Spleen (tissue), 11 donors: ENCODE measurements at regions not wholly inside any gene's neighbourhood (a gene's known extent, or its start where the extent isn't known, plus 50 kb on each side); places are given as distances from the start of the nearest gene placed in this dataset.

Source experiments
- DNase-seq: peaks from one replicate; pipeline ENCODE4 v3.0.0-alpha.2; 2020
- H3K27ac ChIP-seq, 8 donors: fragments of 200-600 bp; sonication (generic) in 7 of 8; 1 replicate in 4 of 8; 2 replicates in 4 of 8; pipeline versions ENCODE4 v1.5.0 to v1.8.0; 2016 to 2021; ENCODE audit warnings: inconsistent platforms in 4 of 8, mild to moderate bottlenecking in 4 of 8, moderate library complexity in 1 of 8
- H3K27me3 ChIP-seq, 7 donors: fragments of 200-600 bp; sonication (generic) in 6 of 7; replicated peaks in 1 of 7; 1 replicate in 4 of 7; 2 replicates in 3 of 7; pipeline versions ENCODE4 v1.5.0 to v1.8.0; 2016 to 2021; ENCODE audit warnings: inconsistent platforms in 3 of 7, mild to moderate bottlenecking in 1 of 7
- H3K36me3 ChIP-seq, 6 donors: fragments of 200-600 bp; sonication (generic) in 5 of 6; 1 replicate in 4 of 6; 2 replicates in 2 of 6; pipeline versions ENCODE4 v1.5.0 to v1.8.0; 2016 to 2021; ENCODE audit warnings: inconsistent platforms in 2 of 6
- H3K4me1 ChIP-seq, 6 donors: fragments of 200-600 bp; sonication (generic) in 5 of 6; 1 replicate in 3 of 6; 2 replicates in 3 of 6; pipeline versions ENCODE4 v1.5.0 to v1.8.0; 2016 to 2021; ENCODE audit warnings: inconsistent platforms in 3 of 6
- H3K4me3 ChIP-seq, 8 donors: fragments of 200-600 bp; sonication (generic) in 7 of 8; 1 replicate in 4 of 8; 2 replicates in 4 of 8; pipeline versions ENCODE4 v1.5.0 to v1.8.0; 2016 to 2021; ENCODE audit warnings: inconsistent platforms in 4 of 8, mild to moderate bottlenecking in 4 of 8, moderate library complexity in 2 of 8
- H3K9me3 ChIP-seq, 8 donors: fragments of 200-600 bp; sonication (generic) in 7 of 8; 1 replicate in 4 of 8; 2 replicates in 4 of 8; pipeline versions ENCODE4 v1.5.0 to v1.8.0; 2016 to 2021; ENCODE audit warnings: inconsistent platforms in 4 of 8
- POLR2A ChIP-seq, 3 donors: fragments of 450-650 bp; IDR thresholded peaks; one replicate each; pipeline ENCODE4 v1.5.1; 2017; ENCODE audit warnings: antibody characterized with exemption in 3 of 3, mild to moderate bottlenecking in 1 of 3
- POLR2AphosphoS5 ChIP-seq, 3 donors: sonication (generic); formaldehyde crosslinking; IDR thresholded peaks; one replicate each; pipeline ENCODE4 v1.5.1; 2017; ENCODE audit warnings: antibody characterized with exemption in 3 of 3
- WGBS, 5 donors: extraction: QIAGEN DNeasy Blood & Tissue Kit in 3 of 5; methylation state at CpG; one replicate each; pipeline versions ENCODE4 v1.1.5 to v1.1.7; 2013 to 2018; 5-methylcytosine and 5-hydroxymethylcytosine counted together
- intact Hi-C: fragments of 100-400 bp; cut with DNase I; formaldehyde crosslinking; loops from one replicate; pipeline ENCODE4 v1.15.0; 2023; ENCODE audit warnings: low total_unique reads
- TF ChIP-seq, protein P1 (sequence below), 11 experiments: fragments of 200-600 bp in 7 of 11; fragments of 450-650 bp in 4 of 11; sonication (generic) in 4 of 11; IDR thresholded peaks in 8 of 11; conservative IDR thresholded peaks in 3 of 11; 1 replicate in 7 of 11; 2 replicates in 4 of 11; pipeline versions ENCODE4 v1.4.0 to v1.8.0; 2016 to 2021; ENCODE audit warnings: antibody characterized with exemption in 11 of 11, inconsistent platforms in 4 of 11, mild to moderate bottlenecking in 1 of 11
- donor health status: healthy with polysubstance abuse.
- donor health status: DM: no; HTN: no; CAD: no; lungs with moderate emphysema.
- donor health status: DM: no; HTN: no; CAD: no.
- donor health status: Bipolar disorder and iron deficiency.
- donor health status: healthy.
- donor health status: DM: no; HTN: no; CAD: no.
- donor health status: DM: yes; HTN: yes; CAD: no.

DNA sequence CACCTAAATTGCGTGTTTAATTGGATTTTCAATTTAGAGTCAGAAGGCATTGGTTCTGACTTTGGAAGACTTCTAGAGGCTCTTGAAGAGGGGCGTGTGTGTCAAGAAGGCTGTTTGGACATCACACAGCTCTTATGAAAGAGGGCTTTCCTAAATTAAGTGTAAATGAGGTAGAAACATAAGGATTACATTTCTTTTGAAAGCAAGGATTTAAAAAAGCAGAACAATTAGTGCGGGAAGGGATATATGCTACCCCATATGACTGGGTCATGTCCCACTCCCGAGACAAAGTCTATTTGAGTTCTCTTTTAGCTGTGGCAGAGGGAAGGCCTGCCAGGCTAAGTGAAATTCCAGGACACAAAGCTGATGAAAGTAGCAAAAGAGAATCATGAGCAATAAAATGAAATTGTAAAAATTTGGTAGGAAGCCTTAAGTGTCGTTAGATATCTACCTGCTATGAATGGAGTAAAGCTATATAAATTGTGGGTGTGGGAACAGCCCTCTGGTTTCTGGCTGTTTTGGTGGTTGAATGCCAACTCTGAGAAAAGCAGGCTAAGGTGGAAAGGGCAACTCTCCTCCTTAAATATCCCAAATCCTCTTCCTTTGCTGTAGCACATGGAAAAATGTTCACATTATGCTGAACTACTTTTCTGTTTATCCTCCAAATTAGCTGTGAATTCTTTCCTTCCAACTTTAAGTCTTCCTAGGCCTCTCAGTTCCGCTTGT, 100.6 kb upstream of the TSC22D2 start:
- peak overlapping the region in 1 of 8 donors; percentile 14 for H3K27ac ChIP-seq
- 78 to 90% (median 83%) methylated on average over 6 of the region's 6 CpGs for WGBS, 5 donors

DNA sequence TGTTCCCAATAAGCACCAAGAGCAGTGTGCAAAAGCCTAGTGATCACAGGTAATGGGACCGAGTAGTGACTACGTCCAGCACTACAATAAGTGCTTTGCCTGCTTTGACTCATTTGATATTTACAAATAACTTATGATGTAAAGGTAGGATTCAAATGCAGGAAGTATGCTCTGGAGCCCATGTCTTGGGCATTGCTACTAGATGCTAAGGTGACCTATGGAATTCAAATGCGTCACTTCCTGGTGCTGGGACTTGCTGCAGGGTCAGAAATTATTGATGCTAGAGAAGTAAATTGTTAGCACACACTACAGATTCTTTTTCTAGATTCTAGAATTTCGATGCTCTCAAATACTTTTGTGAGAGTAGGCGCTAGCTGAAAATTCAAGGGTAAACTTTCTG, 101.2 kb upstream of the TSC22D2 start:
- 75 to 94% (median 84%) methylated on average over 5 of the region's 5 CpGs for WGBS, 5 donors
- Histone ChIP-seq H3K4me1 (no peaks in the 10 kb centered on the region), H3K36me3 (no peaks in the 10 kb centered on the region), H3K9me3 (no peaks in the 10 kb centered on the region), H3K4me3 (no peak overlapping the region), H3K27ac (no peak overlapping the region), H3K27me3 (no peaks in the 10 kb centered on the region)
- no peak for DNase-seq
- intact Hi-C loops, result no loop called here
- TF ChIP-seq, protein P1, sequence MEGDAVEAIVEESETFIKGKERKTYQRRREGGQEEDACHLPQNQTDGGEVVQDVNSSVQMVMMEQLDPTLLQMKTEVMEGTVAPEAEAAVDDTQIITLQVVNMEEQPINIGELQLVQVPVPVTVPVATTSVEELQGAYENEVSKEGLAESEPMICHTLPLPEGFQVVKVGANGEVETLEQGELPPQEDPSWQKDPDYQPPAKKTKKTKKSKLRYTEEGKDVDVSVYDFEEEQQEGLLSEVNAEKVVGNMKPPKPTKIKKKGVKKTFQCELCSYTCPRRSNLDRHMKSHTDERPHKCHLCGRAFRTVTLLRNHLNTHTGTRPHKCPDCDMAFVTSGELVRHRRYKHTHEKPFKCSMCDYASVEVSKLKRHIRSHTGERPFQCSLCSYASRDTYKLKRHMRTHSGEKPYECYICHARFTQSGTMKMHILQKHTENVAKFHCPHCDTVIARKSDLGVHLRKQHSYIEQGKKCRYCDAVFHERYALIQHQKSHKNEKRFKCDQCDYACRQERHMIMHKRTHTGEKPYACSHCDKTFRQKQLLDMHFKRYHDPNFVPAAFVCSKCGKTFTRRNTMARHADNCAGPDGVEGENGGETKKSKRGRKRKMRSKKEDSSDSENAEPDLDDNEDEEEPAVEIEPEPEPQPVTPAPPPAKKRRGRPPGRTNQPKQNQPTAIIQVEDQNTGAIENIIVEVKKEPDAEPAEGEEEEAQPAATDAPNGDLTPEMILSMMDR (IDR thresholded peaks at IDR 0.05 in 8 of 11, conservative IDR thresholded peaks at IDR 0.05 in 3 of 11), result no peak
- TF ChIP-seq POLR2AphosphoS5 (IDR thresholded peaks at IDR 0.05), result no peak
- TF ChIP-seq POLR2A (IDR thresholded peaks at IDR 0.05), result no peak

More for the DNA sequence above, 100.6 kb upstream of the TSC22D2 start:
- intact Hi-C loops, result no loop called here
- TF ChIP-seq POLR2AphosphoS5 (IDR thresholded peaks at IDR 0.05) (no peak), POLR2A (IDR thresholded peaks at IDR 0.05) (no peak)
- TF ChIP-seq, protein P1 (IDR thresholded peaks at IDR 0.05 in 8 of 11, conservative IDR thresholded peaks at IDR 0.05 in 3 of 11), result no peak
- Histone ChIP-seq H3K4me1 (no peaks in the 10 kb centered on the region), H3K36me3 (no peaks in the 10 kb centered on the region), H3K4me3 (no peak overlapping the region), H3K27me3 (no peaks in the 10 kb centered on the region), H3K9me3 (no peaks in the 10 kb centered on the region)
- DNase-seq, result no peak

DNA sequence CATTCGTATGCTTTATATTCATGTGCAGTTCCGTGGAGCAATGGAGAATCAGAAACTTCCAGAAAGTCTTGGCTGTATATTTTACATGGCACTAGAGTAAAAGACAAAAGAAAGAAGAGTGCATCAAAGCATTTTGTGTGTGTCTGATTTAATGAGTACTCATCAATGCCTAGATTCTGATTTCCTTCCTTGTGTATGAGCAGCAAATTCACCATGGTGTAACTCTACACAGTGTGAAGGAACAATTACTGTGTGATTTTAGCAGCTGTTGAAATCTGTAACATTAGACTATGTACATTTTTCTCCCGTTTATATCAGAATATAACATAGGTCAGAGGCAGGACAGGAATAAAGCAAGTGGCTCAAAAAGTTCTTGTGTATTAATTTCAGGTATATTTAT, 102.0 kb upstream of the TSC22D2 start:
- WGBS, 5 donors, result 72 to 91% (median 79%) methylated on average over 3 of the region's 3 CpGs
- intact Hi-C loops, result no loop called here
- Histone ChIP-seq H3K4me1 (no peaks in the 10 kb centered on the region), H3K4me3 (no peak overlapping the region), H3K27me3 (no peaks in the 10 kb centered on the region), H3K36me3 (no peaks in the 10 kb centered on the region), H3K9me3 (no peaks in the 10 kb centered on the region), H3K27ac (no peak overlapping the region)
- DNase-seq, result no peak
- TF ChIP-seq POLR2A (IDR thresholded peaks at IDR 0.05), result no peak
- no peak for TF ChIP-seq POLR2AphosphoS5 (IDR thresholded peaks at IDR 0.05)
- TF ChIP-seq, protein P1 (IDR thresholded peaks at IDR 0.05 in 8 of 11, conservative IDR thresholded peaks at IDR 0.05 in 3 of 11), result no peak

DNA sequence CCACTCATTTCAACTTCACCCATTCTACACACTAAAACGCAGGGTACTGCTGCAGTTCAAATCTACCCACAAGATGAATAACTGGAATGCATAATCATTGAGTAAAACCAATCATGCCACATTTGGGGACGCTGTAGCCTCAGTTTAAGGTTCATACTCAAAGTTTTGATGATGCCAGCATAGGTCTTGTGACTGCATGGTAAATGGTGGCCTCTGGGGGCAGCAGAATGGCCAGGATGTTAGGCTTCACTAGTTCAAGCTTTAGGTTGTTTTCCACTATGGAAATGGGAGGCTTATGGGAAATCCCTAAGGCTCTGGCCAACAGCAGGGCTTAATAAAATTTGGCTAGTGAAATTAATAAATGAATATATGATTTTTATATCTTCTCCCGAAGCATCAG, 104.3 kb upstream of the TSC22D2 start:
- no peaks in the 10 kb centered on the region for H3K4me1 ChIP-seq
- H3K27me3 ChIP-seq, result peaks cover 0 to 4% (median 0%) of the 10 kb centered on the region in 7 donors
- WGBS, 5 donors, result 71 to 86% (median 83%) methylated on average over 3 of the region's 3 CpGs
- no peaks in the 10 kb centered on the region for H3K9me3 ChIP-seq
- no peak for DNase-seq
- no peak overlapping the region for H3K27ac ChIP-seq
- no peak overlapping the region for H3K4me3 ChIP-seq
- TF ChIP-seq POLR2A (IDR thresholded peaks at IDR 0.05) (no peak), POLR2AphosphoS5 (IDR thresholded peaks at IDR 0.05) (no peak)
- TF ChIP-seq, protein P1 (IDR thresholded peaks at IDR 0.05 in 8 of 11, conservative IDR thresholded peaks at IDR 0.05 in 3 of 11), result no peak
- intact Hi-C loops, result no loop called here
- no peaks in the 10 kb centered on the region for H3K36me3 ChIP-seq
